Mesenchymal stem cell (in vitro differentiated cells and primary cell): ENCODE measurements at regions not wholly inside any gene's neighbourhood (a gene's known extent, or its start where the extent isn't known, plus 50 kb on each side); places are given as distances from the start of the nearest gene placed in this dataset.
A peak's percentile ranks its signal among the peaks of the same experiment; 100 is the strongest.

ENCODE experiments used
- DNase-seq: peaks from one replicate; pipeline ENCODE4 v3.0.0-alpha.2; 2013
- H2AFZ ChIP-seq: one replicate; pipeline ENCODE4 v1.6.1; 2013; ENCODE audit warnings: low read depth, mild to moderate bottlenecking, control low read depth, inconsistent platforms, low read length, moderate library complexity
- H2AK5ac ChIP-seq: 2 replicates; pipeline ENCODE4 v1.6.1; 2013; ENCODE audit warnings: low read length, moderate library complexity, mild to moderate bottlenecking, inconsistent platforms; ENCODE audit not compliant: severe bottlenecking
- H2BK120ac ChIP-seq: one replicate; pipeline ENCODE4 v1.6.1; 2013; ENCODE audit warnings: low read depth, mild to moderate bottlenecking, inconsistent platforms, low read length, moderate library complexity
- H2BK12ac ChIP-seq, 2 experiments: one replicate each; pipeline ENCODE4 v1.6.1; 2013; ENCODE audit warnings: inconsistent platforms in 2 of 2, low read length in 2 of 2, mild to moderate bottlenecking in 2 of 2, moderate library complexity in 2 of 2, control low read depth in 1 of 2
- H2BK15ac ChIP-seq: one replicate; pipeline ENCODE4 v1.6.1; 2013; ENCODE audit warnings: mild to moderate bottlenecking, low read depth, inconsistent platforms; ENCODE audit not compliant: poor library complexity, severe bottlenecking
- H2BK5ac ChIP-seq: 2 replicates; pipeline ENCODE4 v1.6.1; 2013; ENCODE audit warnings: low read depth, mild to moderate bottlenecking, low read length, control low read depth, inconsistent platforms; ENCODE audit not compliant: poor library complexity, severe bottlenecking
- H3K14ac ChIP-seq, 2 experiments: one replicate each; pipeline ENCODE4 v1.6.1; 2013; ENCODE audit warnings: inconsistent platforms in 2 of 2, low read length in 2 of 2, control low read depth in 1 of 2, mild to moderate bottlenecking in 1 of 2, moderate library complexity in 1 of 2
- H3K18ac ChIP-seq, 2 experiments: one replicate each; pipeline ENCODE4 v1.6.1; 2013; ENCODE audit warnings: inconsistent platforms in 2 of 2, low read length in 2 of 2, control low read depth in 1 of 2, low read depth in 1 of 2, mild to moderate bottlenecking in 1 of 2
- H3K23ac ChIP-seq, 2 experiments: one replicate each; pipeline ENCODE4 v1.6.1; 2013; ENCODE audit warnings: inconsistent platforms in 2 of 2, low read length in 2 of 2, mild to moderate bottlenecking in 2 of 2, moderate library complexity in 2 of 2, control low read depth in 1 of 2
- H3K27ac ChIP-seq: 2 replicates; pipeline ENCODE4 v1.5.1; 2013; ENCODE audit warnings: mild to moderate bottlenecking, moderate library complexity, low read length, control low read depth, inconsistent platforms; ENCODE audit not compliant: poor library complexity, severe bottlenecking
- H3K27me3 ChIP-seq, 2 experiments: 2 replicates each; pipeline versions ENCODE4 v1.6.1 to v1.7.0; 2013; ENCODE audit warnings: low read length in 2 of 2, mild to moderate bottlenecking in 2 of 2, moderate library complexity in 2 of 2, control low read depth in 1 of 2, inconsistent platforms in 1 of 2; ENCODE audit not compliant: control insufficient read depth in 1 of 2, insufficient read depth in 1 of 2
- H3K36me3 ChIP-seq, 2 experiments: 2 replicates each; pipeline versions ENCODE4 v1.6.1 to v1.7.0; 2013; ENCODE audit warnings: low read length in 2 of 2, control low read depth in 1 of 2, inconsistent platforms in 1 of 2, low read depth in 1 of 2, mild to moderate bottlenecking in 1 of 2; ENCODE audit not compliant: insufficient read depth in 2 of 2, control insufficient read depth in 1 of 2
- H3K4ac ChIP-seq, 2 experiments: one replicate each; pipeline ENCODE4 v1.6.1; 2013; ENCODE audit warnings: inconsistent platforms in 2 of 2, low read length in 2 of 2, mild to moderate bottlenecking in 2 of 2, moderate library complexity in 2 of 2, control low read depth in 1 of 2, low read depth in 1 of 2
- H3K4me1 ChIP-seq: 2 replicates; pipeline ENCODE4 v1.6.1; 2013; ENCODE audit warnings: low read depth, low read length, control low read depth; ENCODE audit not compliant: control insufficient read depth, insufficient read depth
- H3K4me2 ChIP-seq: 2 replicates; pipeline ENCODE4 v1.6.1; 2013; ENCODE audit warnings: low read length, mild to moderate bottlenecking, inconsistent platforms; ENCODE audit not compliant: poor library complexity, severe bottlenecking
- H3K4me3 ChIP-seq, 2 experiments: 2 replicates each; pipeline versions ENCODE4 v1.5.1 to v1.7.0; 2013; ENCODE audit warnings: low read length in 2 of 2, mild to moderate bottlenecking in 2 of 2, control low read depth in 1 of 2, low read depth in 1 of 2; ENCODE audit not compliant: insufficient read depth in 1 of 2
- H3K79me1 ChIP-seq: replicated peaks from 2 replicates; pipeline ENCODE4 v1.6.1; 2013; ENCODE audit warnings: mild to moderate bottlenecking, control low read depth, low read length, inconsistent platforms; ENCODE audit not compliant: poor library complexity, severe bottlenecking
- H3K9ac ChIP-seq: 2 replicates; pipeline ENCODE4 v1.7.0; 2013; ENCODE audit warnings: mild to moderate bottlenecking, low read length, moderate library complexity
- H3K9me3 ChIP-seq: 2 replicates; pipeline ENCODE4 v1.7.0; 2013; ENCODE audit warnings: mild to moderate bottlenecking, low read length; ENCODE audit not compliant: control insufficient read depth
- H4K8ac ChIP-seq: one replicate; pipeline ENCODE4 v1.6.1; 2013; ENCODE audit warnings: inconsistent platforms, mild to moderate bottlenecking, low read length, moderate library complexity
- H4K91ac ChIP-seq: one replicate; pipeline ENCODE4 v1.6.1; 2013; ENCODE audit warnings: mild to moderate bottlenecking, low read length, inconsistent platforms
- WGBS: methylation state at CpG from one replicate; pipeline ENCODE4 v1.1.7; 2013; ENCODE audit warnings: mixed read lengths; 5-methylcytosine and 5-hydroxymethylcytosine counted together

DNA sequence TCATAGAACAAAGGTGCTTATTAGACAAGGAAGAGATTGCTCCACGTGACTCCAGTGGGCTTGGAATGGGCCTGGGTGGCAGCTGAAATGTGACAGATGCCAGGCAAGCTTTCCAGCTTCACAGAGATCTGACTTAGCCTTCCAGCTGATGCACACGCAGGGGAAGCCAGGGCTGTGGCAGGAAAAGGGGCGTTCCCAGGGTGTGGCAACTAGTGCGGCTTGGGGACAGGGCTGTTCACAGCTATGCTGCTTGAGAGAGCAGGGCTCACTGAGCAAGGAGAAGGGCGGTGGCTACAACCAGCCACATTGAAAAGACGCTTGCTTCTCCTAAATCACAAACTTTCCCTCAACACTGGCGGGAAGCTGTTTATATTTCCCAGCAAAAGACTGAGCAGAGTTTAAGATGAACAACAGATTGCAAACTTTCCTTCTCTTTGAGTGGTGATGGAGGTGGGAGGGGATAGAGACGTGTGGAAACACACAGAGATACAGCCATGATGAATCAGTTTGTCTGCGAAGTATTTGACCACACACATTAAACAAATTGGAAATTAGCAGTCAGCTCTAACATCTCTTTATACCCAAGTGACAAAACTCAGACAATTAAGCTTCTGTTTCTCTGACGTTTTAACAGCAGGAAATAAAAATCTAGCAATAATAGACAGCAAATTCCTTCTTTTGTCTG, 127.5 kb downstream of the BDH1 start:
- WGBS: 36% methylated on average over 6 of the region's 10 CpGs
- Histone ChIP-seq H3K4ac (peak overlapping the region; percentile 66 to 80), H3K23ac (no peak overlapping the region), H3K4me3 (peak overlapping the region in 1 of 2 experiments; percentile 14), H2AFZ (no peak overlapping the region), H3K9me3 (no peaks in the 10 kb centered on the region), H2BK5ac (no peak overlapping the region), H3K36me3 (no peaks in the 10 kb centered on the region), H3K9ac (peak overlapping the region; percentile 4), H3K27me3 (peaks cover 0 to 34% of the 10 kb centered on the region in 2 experiments), H3K4me2 (no peak overlapping the region), H2AK5ac (peak overlapping the region; percentile 33), H3K4me1 (peaks cover 14% of the 10 kb centered on the region), H4K8ac (peak overlapping the region; percentile 66), H2BK120ac (no peak overlapping the region), H3K14ac (peak overlapping the region in 1 of 2 experiments; percentile 67), H2BK12ac (peak overlapping the region; percentile 59 to 93), H3K18ac (peak overlapping the region; percentile 38 to 76), H4K91ac (peak overlapping the region; percentile 88), H3K27ac (no peak overlapping the region), H3K79me1 (no peaks in the 10 kb centered on the region), H2BK15ac (no peak overlapping the region)
- peak; percentile 89 for DNase-seq

- WGBS: 61% methylated on average over 8 of the region's 8 CpGs
- DNase-seq: peak; percentile 91
- H2AK5ac ChIP-seq: no peak overlapping the region
- no peaks in the 10 kb centered on the region for H3K9me3 ChIP-seq
- no peak overlapping the region for H3K4ac ChIP-seq
- no peaks in the 10 kb centered on the region for H3K79me1 ChIP-seq
- no peak overlapping the region for H3K27ac ChIP-seq
- no peak overlapping the region for H4K8ac ChIP-seq
- H3K18ac ChIP-seq: no peak overlapping the region
- H2BK12ac ChIP-seq: no peak overlapping the region
- H3K14ac ChIP-seq: no peak overlapping the region
- no peak overlapping the region for H3K4me3 ChIP-seq
- H3K36me3 ChIP-seq: no peaks in the 10 kb centered on the region
- H2BK15ac ChIP-seq: no peak overlapping the region
- H4K91ac ChIP-seq: no peak overlapping the region
- no peak overlapping the region for H2BK5ac ChIP-seq
- H3K27me3 ChIP-seq: peaks cover 0 to 46% of the 10 kb centered on the region in 2 experiments
- H3K4me2 ChIP-seq: no peak overlapping the region
- H2BK120ac ChIP-seq: no peak overlapping the region
- no peak overlapping the region for H3K23ac ChIP-seq
- no peak overlapping the region for H3K9ac ChIP-seq
- no peak overlapping the region for H2AFZ ChIP-seq
- H3K4me1 ChIP-seq: peaks cover 20% of the 10 kb centered on the region
Measured at GRCh38 chr3:197427021-197427420, 128.6 kb upstream of the DLG1 start.

DNA sequence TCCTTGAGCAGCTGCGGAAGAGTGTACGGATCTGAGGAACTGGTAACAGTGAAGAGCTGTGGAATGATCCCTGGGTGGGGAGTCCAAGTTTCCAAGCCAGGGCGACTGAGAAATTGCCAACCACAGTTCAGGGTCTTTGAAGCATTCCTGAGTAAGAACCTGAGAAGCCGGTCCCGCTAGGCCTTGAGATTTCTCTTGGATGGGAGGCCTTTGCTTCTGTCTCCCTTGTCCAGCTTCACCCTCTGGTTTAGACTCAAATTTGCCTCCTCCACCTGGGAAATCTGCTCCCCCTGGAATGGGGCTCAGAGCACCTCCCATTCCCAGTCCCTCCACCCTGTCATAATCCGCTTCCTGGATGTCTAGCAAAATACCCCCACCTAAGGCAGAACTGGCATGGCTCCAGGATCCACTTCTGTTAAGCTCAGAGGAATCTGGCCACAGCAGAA, 127.7 kb upstream of the DLG1 start:
- no peaks in the 10 kb centered on the region for H3K36me3 ChIP-seq
- peaks cover 18% of the 10 kb centered on the region for H3K4me1 ChIP-seq
- H3K4ac ChIP-seq: no peak overlapping the region
- H3K9me3 ChIP-seq: no peaks in the 10 kb centered on the region
- no peak overlapping the region for H2AFZ ChIP-seq
- H3K79me1 ChIP-seq: no peaks in the 10 kb centered on the region
- H4K91ac ChIP-seq: no peak overlapping the region
- no peak overlapping the region for H3K9ac ChIP-seq
- peak; percentile 39 for DNase-seq
- no peak overlapping the region for H2BK120ac ChIP-seq
- H2AK5ac ChIP-seq: peak overlapping the region; percentile 7
- no peak overlapping the region for H3K4me3 ChIP-seq
- H3K4me2 ChIP-seq: no peak overlapping the region
- no peak overlapping the region for H4K8ac ChIP-seq
- no peak overlapping the region for H3K23ac ChIP-seq
- no peak overlapping the region for H2BK5ac ChIP-seq
- no peak overlapping the region for H3K18ac ChIP-seq
- no peak overlapping the region for H2BK12ac ChIP-seq
- 96% methylated on average over 6 of the region's 6 CpGs for WGBS
- H3K27me3 ChIP-seq: peaks cover 0 to 47% of the 10 kb centered on the region in 2 experiments
- H2BK15ac ChIP-seq: no peak overlapping the region
- H3K27ac ChIP-seq: no peak overlapping the region
- H3K14ac ChIP-seq: no peak overlapping the region

DNA sequence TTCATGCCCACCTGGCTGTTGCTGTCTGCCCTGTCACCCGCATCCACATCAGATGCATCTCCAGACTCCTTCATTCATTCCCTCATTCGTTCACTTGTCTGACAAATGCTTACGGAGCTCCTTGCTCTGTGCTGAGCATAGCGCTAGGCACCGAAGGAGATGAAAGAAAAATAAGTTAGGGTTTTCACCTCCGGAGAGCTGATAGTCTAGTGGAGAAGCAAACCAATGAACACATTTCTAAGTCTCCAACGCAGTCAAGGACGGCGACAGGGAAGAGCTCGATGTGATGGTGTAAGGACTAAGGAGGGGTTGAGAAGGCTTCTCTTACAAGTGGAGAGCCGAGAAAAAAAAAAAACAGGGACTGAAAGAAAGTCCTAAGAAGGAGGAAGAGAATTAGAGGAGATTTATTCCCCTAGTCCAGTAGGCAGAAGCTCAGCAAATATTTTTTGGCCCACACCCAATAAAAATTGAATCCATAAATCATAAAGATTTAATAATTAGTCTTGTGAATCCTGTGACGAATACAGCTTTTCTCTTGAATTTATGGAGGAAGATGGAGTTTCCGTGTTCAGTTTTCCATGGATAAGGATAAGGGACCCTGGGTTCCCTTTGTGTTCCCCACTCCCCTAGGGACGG, 127.2 kb upstream of the DLG1 start:
- peaks cover 18% of the 10 kb centered on the region for H3K4me1 ChIP-seq
- peak overlapping the region in 1 of 2 experiments; percentile 46 for H3K23ac ChIP-seq
- no peak overlapping the region for H3K18ac ChIP-seq
- no peak overlapping the region for H2BK15ac ChIP-seq
- H3K27ac ChIP-seq: no peak overlapping the region
- H3K4me3 ChIP-seq: no peak overlapping the region
- H4K91ac ChIP-seq: peak overlapping the region; percentile 65
- H4K8ac ChIP-seq: no peak overlapping the region
- no peaks in the 10 kb centered on the region for H3K79me1 ChIP-seq
- WGBS: 93% methylated on average over 14 of the region's 14 CpGs
- peak overlapping the region in 1 of 2 experiments; percentile 52 for H2BK12ac ChIP-seq
- H2AFZ ChIP-seq: no peak overlapping the region
- no peak overlapping the region for H3K4me2 ChIP-seq
- H2AK5ac ChIP-seq: peak overlapping the region; percentile 7
- no peak overlapping the region for H3K14ac ChIP-seq
- H2BK5ac ChIP-seq: no peak overlapping the region
- H3K9ac ChIP-seq: no peak overlapping the region
- no peak overlapping the region for H2BK120ac ChIP-seq
- no peaks in the 10 kb centered on the region for H3K36me3 ChIP-seq
- DNase-seq: no peak
- H3K9me3 ChIP-seq: no peaks in the 10 kb centered on the region
- H3K4ac ChIP-seq: peak overlapping the region in 1 of 2 experiments; percentile 67
- H3K27me3 ChIP-seq: peaks cover 0 to 47% of the 10 kb centered on the region in 2 experiments
